ENCODE measurements at regions not wholly inside any gene's neighbourhood (a gene's known extent, or its start where the extent isn't known, plus 50 kb on each side); places are given as distances from the start of the nearest gene placed in this dataset.

DNA sequence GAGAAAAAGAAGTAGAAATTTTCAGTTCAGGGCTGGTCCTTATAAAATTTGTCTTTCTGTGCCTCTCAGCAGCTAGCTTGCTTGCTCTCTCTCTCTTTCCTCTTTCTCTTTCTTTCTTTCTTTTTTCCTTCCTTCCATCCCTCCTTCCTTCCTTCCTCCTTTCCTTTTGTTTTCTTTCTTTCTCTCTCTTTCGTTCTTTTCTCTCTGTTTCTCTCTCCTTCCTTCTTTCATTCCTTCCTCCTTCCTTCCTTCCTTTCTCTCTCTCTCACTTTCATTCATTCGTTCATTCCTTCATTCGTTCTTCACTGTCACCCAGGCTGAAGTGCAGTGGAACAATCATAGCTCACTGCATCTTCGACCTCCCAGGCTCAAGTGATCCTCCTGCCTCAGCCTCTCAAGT is 69.3 kb upstream of the CPOX start:
- no peak for TF ChIP-seq POLR2A (IDR thresholded peaks at IDR 0.05)
- no peak for TF ChIP-seq CTCF (IDR thresholded peaks at IDR 0.05)
- no peak for TF ChIP-seq POLR2AphosphoS5 (IDR thresholded peaks at IDR 0.05)

Data from gastroesophageal sphincter (tissue), 3 donors.